ENCODE measurements at regions not wholly inside any gene's neighbourhood (a gene's known extent, or its start where the extent isn't known, plus 50 kb on each side); places are given as distances from the start of the nearest gene placed in this dataset.
"Not testable (repeated sequence)": the region's sequence is repeated elsewhere in the genome, so short reads cannot be mapped to it uniquely, and the experiment has no call there.

DNA sequence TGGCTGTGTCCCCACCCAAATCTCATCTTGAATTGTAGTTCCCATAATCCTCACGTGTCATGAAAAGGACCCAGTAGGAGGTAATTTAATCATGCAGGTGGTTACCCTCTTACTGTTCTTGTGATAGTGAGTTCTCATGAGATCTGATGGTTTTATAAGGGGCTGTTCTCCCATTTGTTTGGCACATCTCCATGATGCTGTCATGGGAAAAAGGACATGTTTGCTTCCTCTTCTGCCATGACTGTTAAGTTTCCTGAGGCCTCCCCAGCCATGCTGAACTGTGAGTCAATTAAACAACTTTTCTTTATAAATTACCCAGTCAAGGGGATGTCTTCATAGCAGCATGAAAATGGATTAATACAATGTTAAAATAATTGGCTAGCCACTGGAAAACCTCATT lies 243.3 kb upstream of the MKLN1 start:
- DNase-seq (ENCODE audit: low spot score), result not testable (repeated sequence)

DNA sequence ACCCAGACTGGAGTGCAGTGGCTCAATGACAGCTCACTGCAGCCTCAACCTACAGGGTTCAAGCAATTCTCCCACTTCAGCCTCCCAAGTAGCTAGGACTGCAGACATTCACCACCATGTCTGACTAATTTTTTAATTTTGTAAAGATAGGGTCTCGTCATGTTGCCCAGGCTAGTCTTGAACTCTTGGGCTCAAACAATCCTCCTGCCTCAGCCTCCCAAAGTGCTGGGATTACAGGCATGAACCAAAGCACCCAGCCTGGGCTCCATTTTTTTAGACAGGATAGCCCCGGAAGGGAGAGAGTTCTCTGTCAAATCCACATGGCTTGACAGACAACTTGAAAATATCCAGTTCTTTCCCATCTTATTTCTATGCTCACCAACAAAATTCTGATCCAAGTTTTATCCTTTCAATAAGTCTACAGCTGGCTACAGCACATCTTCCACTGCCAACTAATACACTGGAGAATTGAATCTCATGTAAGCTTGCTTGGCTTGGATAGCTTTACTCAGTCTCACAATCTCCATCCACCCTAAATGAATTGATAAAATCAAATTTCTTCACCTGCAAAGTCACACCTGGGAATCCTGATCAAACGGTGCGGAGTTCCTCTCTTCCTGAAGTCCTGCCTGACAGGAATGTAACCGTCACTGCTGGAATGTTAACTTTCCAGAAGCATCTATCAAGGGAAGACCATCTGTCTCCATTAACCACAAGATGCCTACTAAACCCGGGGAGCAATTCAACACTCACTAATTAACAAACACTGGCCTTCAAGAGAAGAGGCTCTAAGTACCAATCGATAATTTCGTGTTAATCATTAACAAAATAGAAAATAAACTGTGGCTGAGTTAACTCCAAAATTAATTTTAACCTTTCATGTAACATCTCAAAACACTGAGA lies 239.7 kb upstream of the MKLN1 start:
- no peak for DNase-seq (ENCODE audit: low spot score)

DNA sequence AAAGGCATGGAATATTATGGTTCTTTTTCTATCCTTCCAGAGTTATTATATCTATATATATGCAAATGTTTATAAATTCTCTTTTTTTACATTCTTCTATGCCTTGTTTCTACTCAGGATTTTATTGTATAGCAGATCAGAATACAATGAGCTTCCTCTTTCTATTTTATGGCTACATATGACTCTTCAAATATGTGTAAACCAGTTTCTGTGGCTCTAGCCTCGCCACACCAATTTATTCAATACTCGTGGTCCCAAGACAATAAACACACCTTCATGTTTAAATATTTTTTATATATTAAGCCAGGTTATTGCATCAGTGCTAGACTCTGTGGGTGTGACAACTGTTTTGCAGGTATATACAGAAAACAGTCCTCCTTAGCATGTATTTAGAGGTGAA lies 237.5 kb upstream of the MKLN1 start:
- DNase-seq (ENCODE audit: low spot score), result no peak

DNA sequence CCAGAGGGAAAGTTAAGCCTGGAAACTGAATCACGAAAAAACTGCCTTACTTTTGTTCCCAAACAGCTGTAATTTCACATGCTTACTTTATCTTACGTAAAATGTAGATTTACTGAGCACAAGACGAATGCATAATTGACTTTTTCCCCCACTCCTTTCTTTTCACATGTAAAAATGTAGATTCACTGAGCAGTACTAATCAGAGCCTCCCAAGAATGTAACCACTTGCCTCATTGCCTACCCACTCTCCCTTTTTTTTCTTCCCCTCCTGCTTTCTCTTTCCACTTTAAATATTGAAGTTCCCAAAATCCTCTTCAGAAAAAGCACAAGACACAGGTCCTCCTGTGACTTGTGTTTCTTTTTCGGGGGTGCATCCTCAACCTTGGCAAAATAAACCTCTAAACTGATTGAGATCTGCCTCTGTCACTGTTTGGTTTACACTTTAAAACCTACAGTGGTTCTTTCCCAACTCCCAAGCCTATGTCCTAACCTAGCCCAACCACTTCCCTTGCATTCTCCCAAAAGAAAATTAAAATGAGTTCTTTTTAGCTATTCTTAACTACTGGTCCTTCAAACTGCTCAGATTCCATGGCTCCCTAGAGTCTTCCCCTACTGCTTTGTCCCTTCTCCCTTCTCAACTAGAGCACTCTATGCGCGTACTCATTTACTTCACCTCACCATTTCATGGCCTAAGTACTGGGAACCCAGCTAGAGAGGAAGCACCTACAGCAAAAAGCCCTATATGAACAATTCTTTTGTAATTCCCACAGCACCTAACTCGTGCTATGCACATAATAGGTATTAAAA lies 236.6 kb upstream of the MKLN1 start:
- DNase-seq (ENCODE audit: low spot score), result no peak

DNA sequence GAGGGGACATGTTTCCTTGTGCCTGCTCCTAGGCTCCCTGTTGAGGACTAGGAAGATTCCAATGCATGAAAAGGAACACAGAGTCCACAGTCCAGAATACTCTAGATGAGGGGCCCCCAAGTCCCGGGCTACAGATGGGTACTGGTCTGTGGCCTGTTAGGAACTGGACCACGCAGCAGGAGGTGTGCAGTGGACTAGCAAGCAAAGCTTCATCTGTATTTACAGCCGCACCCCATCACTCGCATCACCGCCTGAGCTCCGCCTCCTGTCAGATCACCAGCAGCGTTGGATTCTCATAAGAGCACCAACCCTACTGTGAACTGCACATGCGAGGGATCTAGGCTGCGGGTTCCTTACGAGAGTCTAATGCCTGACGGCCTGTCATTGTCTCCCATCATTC lies 233.0 kb upstream of the MKLN1 start:
- no peak for DNase-seq (ENCODE audit: low spot score)

DNA sequence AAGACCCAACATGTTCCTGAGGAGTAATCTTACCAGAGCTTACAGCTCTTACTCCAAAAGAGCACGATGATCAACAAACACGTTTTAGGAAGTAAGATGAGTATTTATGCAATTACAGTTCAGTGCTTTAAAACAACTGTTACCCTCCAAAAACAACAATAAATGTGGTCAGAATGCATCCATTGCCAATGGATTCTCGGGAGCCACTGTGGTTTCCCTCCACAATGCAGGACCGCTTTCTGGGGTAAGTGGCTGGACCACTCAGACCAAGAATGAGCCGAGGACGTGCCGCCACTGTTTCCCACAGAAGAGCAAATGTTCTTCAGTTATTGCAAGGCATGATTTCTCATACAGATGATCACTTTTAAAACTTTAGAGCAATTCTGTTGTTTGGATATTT lies 232.3 kb upstream of the MKLN1 start:
- DNase-seq (ENCODE audit: low spot score), result no peak

DNA sequence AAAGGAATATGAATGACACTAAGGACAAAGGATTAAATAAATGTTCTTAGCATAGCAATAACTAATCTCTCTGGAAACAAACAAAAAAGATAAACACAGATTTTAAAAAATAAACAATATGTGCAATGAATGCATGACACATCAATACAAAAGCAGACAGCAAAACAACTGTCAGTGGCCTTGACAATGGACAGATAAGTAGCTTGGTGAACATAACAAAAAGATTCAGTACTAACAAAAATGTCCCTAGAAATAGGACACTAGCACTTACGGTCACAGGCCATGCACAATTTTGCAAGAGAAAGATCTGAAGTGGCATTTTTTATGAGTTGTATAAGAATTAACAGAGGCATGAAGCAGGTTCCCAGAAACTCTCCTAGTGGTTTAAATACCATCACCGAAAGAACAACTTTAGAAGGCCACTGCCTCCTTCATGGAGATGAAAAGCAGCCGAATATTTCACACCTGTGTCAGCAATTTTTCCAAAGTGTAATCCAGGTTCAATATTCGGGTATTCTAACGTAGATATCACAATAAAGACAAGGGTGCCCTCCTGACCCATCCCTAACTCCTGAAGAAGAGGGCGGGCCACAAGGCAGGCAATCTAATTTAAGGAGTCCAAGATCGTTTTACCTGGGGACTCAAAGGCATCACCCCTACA lies 231.3 kb upstream of the MKLN1 start:
- no peak for DNase-seq (ENCODE audit: low spot score)

DNA sequence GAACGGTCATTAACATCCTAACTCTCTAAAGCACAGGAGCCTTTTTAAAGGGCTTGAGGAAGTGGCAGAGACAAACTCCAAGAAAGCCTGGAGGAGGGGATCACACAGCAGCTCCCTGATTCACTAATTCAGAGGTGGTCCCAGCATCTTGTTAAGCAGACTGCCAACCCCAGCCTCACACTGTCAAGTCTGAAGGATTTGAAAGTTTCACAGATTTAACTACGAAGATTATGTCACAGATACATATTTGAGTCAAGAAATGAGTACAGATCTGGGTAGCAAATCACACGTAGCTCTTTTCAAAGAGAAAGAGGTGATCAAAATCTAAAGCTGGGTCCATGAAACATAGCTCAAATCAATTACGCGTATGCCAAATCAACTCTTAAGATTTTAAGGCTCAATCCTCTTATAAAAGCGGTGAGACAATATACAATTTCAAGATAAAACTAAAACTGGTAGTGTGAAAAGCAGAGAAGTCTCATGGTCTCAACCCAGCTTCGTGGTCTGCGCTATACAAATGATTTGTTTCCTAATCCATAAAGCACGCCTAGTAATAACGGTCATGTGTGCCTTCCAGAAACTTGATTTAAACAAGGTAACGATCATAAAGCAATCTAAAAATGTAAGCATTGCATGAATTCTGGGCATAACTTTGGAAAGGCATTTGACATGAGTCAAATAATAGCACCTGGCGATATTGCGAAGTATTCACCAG lies 229.9 kb upstream of the MKLN1 start:
- DNase-seq (ENCODE audit: low spot score), result no peak

DNA sequence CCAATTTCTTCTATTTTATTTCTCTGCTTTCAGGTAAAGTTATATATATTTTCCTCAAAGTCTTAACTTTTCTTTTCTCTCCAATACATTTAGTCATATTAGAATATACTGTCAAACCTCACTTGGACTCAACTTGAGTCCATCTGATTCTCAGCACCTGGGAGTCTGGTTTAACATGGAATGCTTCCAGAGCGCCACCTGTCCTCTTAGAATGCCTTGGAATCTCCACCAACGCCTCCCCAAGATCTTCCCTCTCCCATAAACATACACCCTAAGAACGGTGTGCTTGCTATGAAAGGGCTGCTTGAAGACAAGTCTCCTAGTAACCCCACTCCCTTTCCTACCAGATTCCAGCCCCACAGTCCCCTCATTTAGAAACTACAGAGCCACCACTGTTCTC lies 229.1 kb upstream of the MKLN1 start:
- DNase-seq (ENCODE audit: low spot score), result no peak

DNA sequence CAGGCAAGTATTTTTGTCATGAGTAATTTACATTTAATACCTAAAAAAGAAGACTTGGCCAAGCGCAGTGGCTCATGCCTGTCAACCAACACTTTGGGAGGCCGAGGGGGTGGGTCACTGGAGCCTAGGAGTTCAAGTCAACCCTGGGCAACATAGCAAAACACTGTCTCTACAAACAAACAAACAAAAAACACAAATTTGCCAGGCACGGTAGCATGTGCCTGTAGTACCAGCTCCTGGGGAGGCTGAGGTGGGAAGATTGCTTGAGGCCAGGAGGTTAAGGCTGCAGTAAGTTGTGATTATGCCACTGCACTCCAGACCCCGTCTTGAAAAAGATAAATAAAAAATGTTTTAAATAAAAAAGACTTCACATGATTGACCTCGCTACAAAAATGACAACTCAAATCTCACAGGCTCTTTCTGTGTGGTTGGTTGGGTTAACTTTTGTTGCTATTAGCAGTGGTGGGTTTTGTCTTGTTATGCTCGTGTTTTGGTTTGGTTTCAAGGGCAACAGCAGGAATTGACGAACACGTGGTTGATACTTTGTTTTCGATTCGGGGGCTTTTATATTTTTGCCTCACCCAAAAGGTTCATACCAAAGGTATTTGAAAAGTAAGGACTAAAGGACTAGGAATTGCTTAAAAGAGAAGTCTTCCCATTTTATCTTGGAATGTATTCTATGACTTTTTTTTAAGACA lies 227.2 kb upstream of the MKLN1 start:
- no peak for DNase-seq (ENCODE audit: low spot score)

DNA sequence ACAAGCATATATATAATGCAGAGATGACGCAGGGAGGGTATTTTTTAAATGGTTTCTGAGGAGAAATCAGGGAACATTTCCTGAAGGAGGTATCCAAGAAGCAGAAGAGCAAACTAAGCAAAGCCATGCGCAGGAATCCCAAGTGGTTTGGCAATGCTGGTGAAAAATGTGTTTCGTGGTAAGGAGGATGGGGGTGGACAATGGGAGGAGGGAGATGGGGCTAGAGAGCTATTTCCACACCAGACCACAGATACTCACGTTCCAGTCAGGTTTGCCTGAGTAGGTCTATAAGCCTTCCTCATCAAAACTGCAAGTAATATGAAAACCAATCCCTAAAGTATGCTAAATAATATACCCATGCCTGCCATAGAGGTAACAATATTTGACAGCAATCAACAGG lies 223.7 kb upstream of the MKLN1 start:
- peak; percentile 91 for DNase-seq (ENCODE audit: low spot score)

DNA sequence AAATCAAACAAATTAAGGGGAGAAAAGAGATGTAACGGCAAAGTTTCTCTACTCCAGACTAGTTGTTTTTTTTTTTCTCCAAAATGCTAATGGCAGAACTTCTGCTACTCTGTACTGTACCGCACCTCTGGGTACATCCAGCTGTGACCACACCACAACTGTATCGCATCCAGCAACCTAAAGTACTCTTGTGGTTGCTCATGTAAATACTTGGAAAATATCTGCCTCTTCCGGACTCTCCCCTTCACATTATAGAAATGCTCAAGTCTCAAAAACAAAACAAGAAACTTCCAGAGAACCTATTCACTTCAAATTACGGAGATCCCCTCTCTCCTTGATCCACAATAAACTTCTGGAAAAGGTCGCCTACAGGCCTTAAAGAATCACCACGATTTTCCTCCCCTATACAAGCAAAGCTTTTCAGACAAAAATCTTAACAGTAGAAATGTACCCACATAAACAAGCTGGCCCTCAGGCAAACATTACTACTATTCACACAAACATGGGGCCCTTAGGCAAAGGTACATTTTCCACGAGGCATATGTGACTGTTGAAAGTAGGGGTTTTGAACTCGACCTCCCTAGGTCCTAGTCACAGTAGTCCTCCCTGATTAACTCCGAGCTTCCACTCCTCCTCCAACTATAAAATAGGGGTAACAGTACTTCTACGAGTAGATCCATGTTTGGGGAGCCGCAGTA lies 222.9 kb upstream of the MKLN1 start:
- peak; percentile 17 for DNase-seq (ENCODE audit: low spot score)

DNA sequence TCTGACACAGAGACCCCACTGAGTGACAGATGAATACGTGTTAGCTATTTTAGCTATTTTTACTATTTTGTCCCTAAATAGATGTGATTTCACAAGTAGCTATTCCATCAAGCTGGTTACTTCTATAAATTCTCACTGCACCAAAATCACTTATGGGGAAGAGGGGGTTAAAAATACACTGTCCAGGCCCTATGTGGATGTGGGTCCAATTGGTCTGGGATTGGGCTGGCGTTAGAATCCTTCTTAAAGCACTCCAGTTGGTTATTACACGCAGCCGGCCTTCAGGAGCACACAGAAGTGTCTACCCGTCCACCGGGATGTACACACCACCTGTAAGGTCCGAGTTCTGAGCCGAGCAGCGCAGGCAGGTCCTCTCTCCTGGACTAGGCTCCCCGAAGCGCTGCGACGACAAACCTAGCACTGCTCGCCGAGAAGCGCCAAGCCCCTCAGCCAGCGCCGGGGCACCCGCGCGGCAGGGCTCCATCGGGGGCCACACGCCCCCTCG lies 222.3 kb upstream of the MKLN1 start:
- DNase-seq (ENCODE audit: low spot score), result no peak

DNA sequence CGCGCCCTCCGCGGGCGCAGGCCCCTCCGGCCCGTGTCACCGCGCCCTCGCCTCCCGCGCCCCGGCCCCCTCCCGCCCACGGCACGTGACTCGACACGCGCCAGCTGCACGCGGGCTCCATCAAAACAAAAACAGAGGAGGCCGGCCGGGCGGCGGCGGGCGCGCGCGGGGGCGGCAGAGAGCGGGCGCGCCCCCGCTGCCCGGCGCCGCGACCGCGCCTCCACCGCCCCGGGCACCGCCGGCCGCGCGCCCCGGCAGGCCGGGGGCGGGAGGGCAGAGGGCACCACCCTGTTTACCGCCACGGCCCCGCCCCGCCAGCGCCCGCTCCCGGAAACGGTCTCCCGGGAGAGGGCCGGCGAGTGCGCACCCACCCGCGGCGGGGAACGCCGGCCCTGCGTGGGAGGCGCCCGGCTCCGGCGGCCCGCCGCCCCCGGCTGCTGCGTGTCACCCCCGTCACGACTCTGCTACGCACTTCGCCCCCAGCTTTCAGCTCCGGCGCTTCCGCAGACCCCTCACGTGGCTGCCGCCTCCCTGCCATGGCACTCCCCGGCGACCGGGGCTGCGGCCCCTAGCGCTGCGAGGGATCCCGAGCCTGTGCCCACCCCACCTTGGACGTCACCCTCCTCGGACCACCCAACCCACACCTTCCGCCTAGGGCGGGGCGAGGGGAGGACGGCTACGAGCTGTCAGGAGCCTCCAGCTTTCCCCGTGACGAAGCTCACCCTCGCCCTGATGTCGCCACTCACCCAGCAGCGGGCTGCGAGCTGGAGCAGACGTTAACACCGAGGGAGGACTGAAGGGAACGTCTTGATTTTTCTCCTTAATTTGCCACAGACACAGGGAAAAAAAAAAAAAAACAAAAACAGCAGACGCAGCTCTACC lies 221.6 kb upstream of the MKLN1 start:
- peak; percentile 77 for DNase-seq (ENCODE audit: low spot score)

DNA sequence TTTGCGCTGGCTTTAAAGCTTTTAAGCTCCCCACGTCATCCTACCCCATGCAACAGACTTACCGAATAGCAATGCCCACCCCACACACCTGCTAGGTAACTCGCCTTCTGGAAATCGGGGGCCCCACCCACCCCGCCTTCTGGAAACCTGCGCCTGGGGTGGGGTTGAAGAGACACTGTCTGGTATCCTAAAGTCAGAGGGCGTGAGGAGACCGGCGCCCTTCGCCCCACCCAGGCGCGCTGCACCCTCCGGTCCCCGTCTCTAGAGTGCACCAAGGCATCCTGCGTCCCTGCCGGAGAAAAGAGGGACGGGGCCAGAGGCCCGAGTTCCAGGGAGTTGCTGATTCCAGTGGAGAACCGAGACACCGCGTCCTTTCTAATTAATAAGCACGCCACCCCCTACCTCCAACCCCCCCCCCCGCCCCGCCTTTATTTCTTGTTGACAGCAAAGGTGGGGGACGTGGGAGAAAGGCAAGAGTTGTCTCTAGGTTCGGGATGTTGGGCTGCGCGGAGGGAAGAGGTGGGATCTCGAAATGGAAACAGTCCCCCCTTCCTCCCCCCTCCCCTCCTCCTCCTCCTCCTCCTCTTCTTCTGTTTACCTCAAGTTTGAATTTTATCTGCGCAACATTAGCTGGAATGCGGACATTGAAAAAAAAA lies 220.9 kb upstream of the MKLN1 start:
- DNase-seq (ENCODE audit: low spot score), result peak; percentile 24

DNA sequence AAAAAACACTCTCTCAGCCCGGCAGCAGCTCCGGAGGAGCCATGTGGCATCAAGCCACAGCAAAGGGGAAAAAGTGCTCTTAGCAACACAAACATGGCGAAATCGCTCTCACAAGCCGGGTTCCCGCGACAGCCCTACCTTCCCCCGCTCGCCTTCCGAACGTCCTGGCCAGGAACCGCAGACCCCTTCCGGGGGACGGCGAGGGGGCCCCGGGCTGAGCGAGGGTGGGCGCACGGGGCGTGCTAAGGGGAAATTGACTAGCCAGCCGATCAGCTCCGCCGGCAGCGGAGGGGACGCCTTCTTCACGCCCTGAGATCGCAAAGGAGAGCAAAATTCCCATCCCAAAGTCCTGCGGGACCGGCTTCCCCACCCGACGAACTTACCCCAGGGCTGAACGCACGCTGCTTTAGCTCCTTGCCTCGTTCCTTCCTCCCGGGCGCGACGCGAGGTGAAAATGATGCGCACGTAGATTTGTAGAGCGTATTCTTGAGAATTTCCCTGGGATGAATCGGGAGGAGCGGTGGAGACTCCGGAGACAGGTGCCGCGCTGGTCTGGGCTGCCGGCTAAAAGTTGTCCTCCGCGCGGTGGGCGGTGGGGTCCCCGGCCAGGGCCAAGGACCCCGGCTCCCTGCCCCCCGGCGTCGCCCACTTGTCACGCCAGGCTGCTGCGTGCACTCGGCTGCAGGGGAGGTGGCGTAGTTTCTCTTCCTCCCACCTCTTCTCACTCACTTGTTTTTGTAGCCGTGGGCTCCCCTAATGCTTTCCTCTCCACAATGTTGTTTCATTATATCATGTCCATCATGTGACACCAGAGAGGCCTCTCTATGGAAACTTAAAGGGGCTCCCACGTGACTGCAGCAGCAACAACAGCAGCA lies 220.1 kb upstream of the MKLN1 start:
- DNase-seq (ENCODE audit: low spot score), result peak; percentile 71

DNA sequence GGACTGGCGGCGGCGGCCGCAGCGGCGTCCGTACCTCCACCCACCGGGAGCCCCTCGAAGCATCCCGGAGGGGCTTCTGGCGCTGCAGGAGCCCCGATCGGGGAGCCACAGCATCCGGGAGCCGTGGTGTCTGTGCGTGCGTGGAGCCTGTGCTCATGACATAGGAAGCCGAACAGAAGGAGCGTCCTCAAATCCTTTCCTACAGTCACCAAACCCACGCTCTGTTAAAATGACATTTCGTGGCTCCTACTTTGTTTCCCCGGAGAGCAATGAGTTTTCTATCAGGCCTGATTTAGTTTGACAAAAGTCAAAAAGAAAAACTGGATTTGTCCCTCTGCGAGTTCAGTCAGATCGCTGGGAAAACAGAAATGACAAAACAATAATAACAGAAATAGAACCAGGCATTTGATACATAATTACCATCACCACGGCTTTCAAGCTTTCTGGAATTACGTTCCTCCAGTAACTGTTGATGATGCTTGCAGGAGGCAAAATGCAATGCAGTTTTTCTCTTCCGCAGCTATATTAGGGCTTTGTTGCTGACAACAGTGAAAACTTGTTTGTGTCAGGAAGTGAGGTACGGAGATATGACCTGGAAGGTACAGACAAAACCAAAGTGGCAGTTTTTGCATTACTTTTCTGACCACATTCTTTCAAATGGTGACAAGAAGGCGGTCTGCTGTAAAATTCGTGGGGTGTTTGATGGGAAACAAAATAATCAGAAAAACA lies 219.3 kb upstream of the MKLN1 start:
- DNase-seq (ENCODE audit: low spot score), result no peak

All from AG08395 (cell line).